ENCODE measurements at regions not wholly inside any gene's neighbourhood (a gene's known extent, or its start where the extent isn't known, plus 50 kb on each side); places are given as distances from the start of the nearest gene placed in this dataset.

GRCh38 chr7:40977533-40977932, 725.4 kb downstream of the INHBA start:
- Mint-ChIP-seq H3K36me3 (ENCODE audit: low read depth) (no peaks in the 10 kb centered on the region), H3K4me1 (peaks cover 9% of the 10 kb centered on the region), H3K27ac (no peak overlapping the region), H3K27me3 (ENCODE audit: insufficient read depth, low read depth, poor library complexity) (peaks cover 3% of the 10 kb centered on the region), H3K9me3 (no peaks in the 10 kb centered on the region; the same call in 2 of the 3 replicates), H3K4me3 (no peak overlapping the region)
- Histone ChIP-seq H3K27me3 (ENCODE audit: insufficient read depth) (no peaks in the 10 kb centered on the region), H3K36me3 (ENCODE audit: insufficient read depth) (no peaks in the 10 kb centered on the region), H3K4me1 (ENCODE audit: insufficient read depth) (peaks cover 8% of the 10 kb centered on the region), H3F3A (replicated peaks; ENCODE audit: low read depth) (no peaks in the 10 kb centered on the region), H3K4me2 (no peak overlapping the region), H3K27ac (ENCODE audit: low read depth) (no peak overlapping the region), H3K4me3 (no peak overlapping the region), H3K79me2 (replicated peaks; ENCODE audit: insufficient read depth) (no peaks in the 10 kb centered on the region), H4K20me1 (replicated peaks; ENCODE audit: insufficient read depth) (no peaks in the 10 kb centered on the region), H3K9me2 (ENCODE audit: insufficient read depth) (peaks cover 31% of the 10 kb centered on the region; the same call in 1 of the 2 replicates), H2AFZ (no peak overlapping the region)
- no peak for TF ChIP-seq CTCF (conservative IDR thresholded peaks at IDR 0.05; ENCODE audit: low read depth in 2 of 2)
- no peak for TF ChIP-seq STAT1 (IDR thresholded peaks at IDR 0.05; ENCODE audit: unreplicated experiment)
- no peak for TF ChIP-seq POLR2AphosphoS5 (IDR thresholded peaks at IDR 0.05; ENCODE audit: low read depth)
- no peak for TF ChIP-seq ZNF462 (CRISPR knock-in tag; IDR thresholded peaks at IDR 0.05)
- no peak for TF ChIP-seq EZH2phosphoT487 (IDR thresholded peaks at IDR 0.05; ENCODE audit: unreplicated experiment)
- no peak for TF ChIP-seq CREB1 (CRISPR knock-in tag; IDR thresholded peaks at IDR 0.05; ENCODE audit: low read depth)
- no peak for TF ChIP-seq EZH2 (IDR thresholded peaks at IDR 0.05; ENCODE audit: low read depth, unreplicated experiment)
- no peak for TF ChIP-seq NANOG (IDR thresholded peaks at IDR 0.05; ENCODE audit: borderline replicate concordance)
- no peak for TF ChIP-seq ZNF114 (CRISPR knock-in tag; IDR thresholded peaks at IDR 0.05)
- TF ChIP-seq REST (IDR thresholded peaks at IDR 0.05; ENCODE audit: unreplicated experiment) = no peak
- no peak for TF ChIP-seq ZNF331 (CRISPR knock-in tag; IDR thresholded peaks at IDR 0.05; ENCODE audit: low read depth)
- no peak for TF ChIP-seq ETS1 (IDR thresholded peaks at IDR 0.05)
- no peak for TF ChIP-seq JUNB (IDR thresholded peaks at IDR 0.05; ENCODE audit: unreplicated experiment)
- ATAC-seq (no peak), DNase-seq (ENCODE audit: low spot score) (no peak)

Data from GM23338 (cell line).